HUES6 (cell line): ENCODE measurements at regions not wholly inside any gene's neighbourhood (a gene's known extent, or its start where the extent isn't known, plus 50 kb on each side); places are given as distances from the start of the nearest gene placed in this dataset.

Source experiments
- H3K27ac ChIP-seq: 2 replicates; pipeline ENCODE4 v1.7.0; 2013; ENCODE audit warnings: low read depth, mild to moderate bottlenecking, low read length, inconsistent platforms
- H3K27me3 ChIP-seq: 2 replicates; pipeline ENCODE4 v1.6.1; 2013; ENCODE audit warnings: low read length; ENCODE audit not compliant: control insufficient read depth, insufficient read depth
- H3K36me3 ChIP-seq: 2 replicates; pipeline ENCODE4 v1.6.1; 2013; ENCODE audit warnings: low read length; ENCODE audit not compliant: control insufficient read depth, insufficient read depth
- H3K4me1 ChIP-seq: 2 replicates; pipeline ENCODE4 v1.6.1; 2013; ENCODE audit warnings: low read length; ENCODE audit not compliant: control insufficient read depth, insufficient read depth
- H3K4me3 ChIP-seq: 2 replicates; pipeline ENCODE4 v1.5.1; 2013; ENCODE audit warnings: low read depth, low read length
- H3K9ac ChIP-seq: one replicate; pipeline ENCODE4 v1.6.1; 2013; ENCODE audit warnings: mild to moderate bottlenecking, low read length
- H3K9me3 ChIP-seq: 2 replicates; pipeline ENCODE4 v1.6.1; 2013; ENCODE audit warnings: low read depth, low read length; ENCODE audit not compliant: control insufficient read depth, insufficient read depth

DNA sequence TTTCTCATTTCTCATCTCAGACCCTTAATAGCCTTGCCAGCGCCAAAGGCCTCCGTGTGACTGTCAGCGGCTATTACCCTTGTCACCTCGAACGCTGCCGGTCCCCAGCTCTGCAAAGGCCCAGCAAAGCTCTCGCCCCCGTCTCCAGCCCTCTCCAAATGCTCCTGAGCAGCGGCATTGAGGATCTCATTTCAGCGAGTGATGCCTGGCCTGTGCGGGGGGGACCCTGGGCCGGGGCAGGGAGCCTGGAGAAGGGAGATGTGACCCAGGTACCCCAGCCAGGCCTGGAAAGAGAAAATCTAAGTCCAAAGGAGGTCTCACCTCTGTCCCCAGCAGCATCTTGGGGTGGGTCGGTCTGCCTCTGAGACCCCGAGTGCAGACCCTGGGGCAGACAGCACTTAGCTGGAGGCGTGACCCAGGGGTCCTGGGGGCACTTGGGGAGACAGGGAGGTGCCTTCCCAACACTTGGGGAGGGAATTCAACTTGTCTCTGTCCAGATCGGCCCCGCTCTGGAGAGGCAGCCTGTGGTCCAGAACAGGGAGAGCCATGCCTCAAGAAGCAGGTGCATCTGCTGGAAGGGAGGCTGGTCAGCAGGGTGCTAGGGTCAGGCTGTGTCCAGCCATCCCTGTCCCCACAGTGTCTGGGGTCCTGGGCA, 521.3 kb downstream of the TBC1D22A start:
- H3K27ac ChIP-seq: no peak overlapping the region
- H3K27me3 ChIP-seq: no peaks in the 10 kb centered on the region
- no peak overlapping the region for H3K9ac ChIP-seq
- H3K9me3 ChIP-seq: peaks cover 85% of the 10 kb centered on the region; the same call in 1 of the 2 replicates
- H3K4me3 ChIP-seq: no peak overlapping the region
- no peaks in the 10 kb centered on the region for H3K36me3 ChIP-seq
- H3K4me1 ChIP-seq: no peaks in the 10 kb centered on the region; the same call in 1 of the 2 replicates

- Histone ChIP-seq H3K27ac (no peak overlapping the region), H3K27me3 (no peaks in the 10 kb centered on the region), H3K4me3 (no peak overlapping the region), H3K9me3 (peaks cover 82% of the 10 kb centered on the region; the same call in 1 of the 2 replicates), H3K36me3 (no peaks in the 10 kb centered on the region), H3K4me1 (no peaks in the 10 kb centered on the region; the same call in 1 of the 2 replicates), H3K9ac (no peak overlapping the region)
Measured at GRCh38 chr22:47282851-47283250, 520.4 kb downstream of the TBC1D22A start.

GRCh38 chr22:47282366-47282765, 519.9 kb downstream of the TBC1D22A start:
- peaks cover 82% of the 10 kb centered on the region; the same call in 1 of the 2 replicates for H3K9me3 ChIP-seq
- H3K36me3 ChIP-seq: no peaks in the 10 kb centered on the region
- H3K27me3 ChIP-seq: no peaks in the 10 kb centered on the region
- no peak overlapping the region for H3K27ac ChIP-seq
- H3K4me1 ChIP-seq: no peaks in the 10 kb centered on the region; the same call in 1 of the 2 replicates
- no peak overlapping the region for H3K4me3 ChIP-seq
- H3K9ac ChIP-seq: no peak overlapping the region

DNA sequence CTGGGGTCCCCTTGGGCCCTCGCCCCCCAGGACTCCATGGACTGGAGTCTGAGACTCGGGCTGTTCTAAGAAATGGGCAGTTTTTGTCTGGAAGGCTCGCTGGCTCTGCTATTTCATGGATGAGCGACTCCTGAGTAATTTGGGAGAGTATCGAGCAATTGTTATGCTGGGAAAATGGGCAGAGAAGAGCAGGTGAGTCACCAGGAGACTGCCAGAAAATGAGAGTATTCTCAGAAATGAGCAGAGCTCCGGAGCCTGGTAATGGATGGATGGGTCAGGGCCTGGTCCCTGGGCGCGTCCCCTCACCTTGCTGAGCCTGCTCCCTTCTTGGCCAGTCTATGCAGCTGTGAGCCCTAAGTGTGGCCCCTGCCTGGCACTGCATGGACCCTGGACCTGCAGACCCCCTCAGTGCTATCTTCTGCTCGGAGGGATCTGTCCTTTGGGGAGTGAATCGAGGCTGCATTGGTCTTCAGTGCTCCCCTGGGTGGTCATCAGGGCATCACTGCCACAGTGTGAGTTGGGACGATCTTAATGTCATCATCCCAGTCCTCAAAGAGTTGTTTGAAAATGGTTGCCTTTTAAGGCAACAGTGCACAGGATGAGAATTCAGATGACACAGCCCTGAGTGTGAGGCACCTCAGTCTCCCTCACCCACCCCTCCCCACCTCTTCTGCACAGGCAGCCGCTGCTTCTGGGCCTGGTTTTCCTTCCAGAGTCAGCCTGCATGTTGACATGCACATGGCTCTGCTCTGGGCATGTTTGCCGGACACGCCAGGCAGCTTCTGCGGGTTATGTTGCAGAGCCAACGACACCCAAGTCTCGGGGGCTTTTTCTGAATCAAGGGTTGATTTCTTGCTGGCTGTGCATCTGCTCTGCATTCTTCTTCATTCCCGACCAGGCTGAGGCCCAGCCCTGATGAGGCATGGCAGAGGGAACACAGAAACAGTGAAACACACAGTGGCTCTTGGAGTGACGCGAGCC, 519.0 kb downstream of the TBC1D22A start:
- Histone ChIP-seq H3K36me3 (no peaks in the 10 kb centered on the region), H3K4me3 (no peak overlapping the region), H3K9ac (no peak overlapping the region), H3K4me1 (no peaks in the 10 kb centered on the region; the same call in 1 of the 2 replicates), H3K27me3 (no peaks in the 10 kb centered on the region), H3K27ac (no peak overlapping the region), H3K9me3 (peaks cover 84% of the 10 kb centered on the region; the same call in 1 of the 2 replicates)

DNA sequence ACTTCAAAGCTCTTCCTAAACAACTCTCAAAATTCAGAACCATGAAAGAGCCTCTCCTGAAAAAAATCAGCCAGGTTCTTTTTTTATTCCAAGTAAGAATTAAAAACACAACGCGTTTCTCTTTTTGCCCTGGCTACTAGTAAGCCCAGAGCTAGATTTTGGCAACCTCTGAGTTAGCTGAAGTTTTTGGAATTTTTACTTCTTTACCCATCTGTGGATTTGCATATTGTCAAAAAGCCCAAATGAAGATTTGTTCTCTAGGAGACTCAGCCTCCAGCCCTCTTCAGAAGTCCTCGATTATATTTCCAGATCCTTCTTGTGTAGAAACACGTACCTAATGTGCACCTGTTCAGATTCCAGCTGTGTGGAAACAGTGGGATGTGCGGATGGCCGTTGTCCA, 517.9 kb downstream of the TBC1D22A start:
- Histone ChIP-seq H3K27ac (no peak overlapping the region), H3K9me3 (peaks cover 82% of the 10 kb centered on the region; the same call in 1 of the 2 replicates), H3K4me1 (peaks cover 4% of the 10 kb centered on the region; the same call in 1 of the 2 replicates), H3K27me3 (no peaks in the 10 kb centered on the region), H3K4me3 (no peak overlapping the region), H3K36me3 (no peaks in the 10 kb centered on the region), H3K9ac (no peak overlapping the region)

DNA sequence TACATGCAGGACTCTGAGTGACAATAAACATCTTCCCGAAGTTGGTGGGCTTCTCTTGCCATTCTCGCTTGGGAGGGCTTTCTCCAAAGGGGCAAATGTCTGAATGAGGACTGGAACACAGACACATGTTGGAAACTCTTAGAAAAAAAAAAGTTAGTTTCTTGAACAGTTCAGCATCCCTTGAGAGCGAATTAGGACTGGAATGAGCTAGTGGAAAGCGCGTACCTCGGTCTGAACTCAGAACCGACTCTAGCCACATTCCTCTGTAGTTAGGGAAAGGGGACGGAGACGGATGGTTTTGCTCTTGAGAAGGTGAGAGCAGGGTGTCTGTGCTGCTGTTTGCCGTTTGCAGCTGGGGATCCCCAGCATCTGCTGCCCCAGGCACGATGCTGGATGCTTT, 517.3 kb downstream of the TBC1D22A start:
- Histone ChIP-seq H3K9ac (no peak overlapping the region), H3K4me3 (no peak overlapping the region), H3K27me3 (no peaks in the 10 kb centered on the region; the same call in 1 of the 2 replicates), H3K4me1 (peaks cover 5% of the 10 kb centered on the region; the same call in 1 of the 2 replicates), H3K9me3 (peaks cover 83% of the 10 kb centered on the region; the same call in 1 of the 2 replicates), H3K27ac (no peak overlapping the region), H3K36me3 (no peaks in the 10 kb centered on the region)

DNA sequence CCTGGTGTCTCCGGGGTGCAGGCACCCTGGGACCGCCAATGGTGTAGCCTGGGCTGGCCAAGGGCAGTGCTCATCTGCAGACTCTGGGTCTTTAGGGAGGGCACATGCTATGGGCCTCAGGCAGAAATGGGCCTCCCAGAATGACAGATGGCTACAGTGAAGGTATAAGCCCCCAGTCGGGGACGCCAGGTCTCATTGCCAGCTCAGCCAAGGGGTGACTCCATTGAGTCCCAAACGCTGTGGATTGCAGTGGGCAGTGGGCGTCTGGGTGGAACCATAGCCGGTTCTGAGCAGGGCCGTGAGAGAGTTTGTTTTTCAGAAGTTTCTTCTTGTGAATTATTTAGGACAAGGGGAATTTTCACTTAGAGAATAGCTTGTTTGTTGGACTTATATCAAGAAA, 516.9 kb downstream of the TBC1D22A start:
- no peaks in the 10 kb centered on the region; the same call in 1 of the 2 replicates for H3K27me3 ChIP-seq
- H3K4me3 ChIP-seq: no peak overlapping the region
- peaks cover 5% of the 10 kb centered on the region; the same call in 1 of the 2 replicates for H3K4me1 ChIP-seq
- no peak overlapping the region for H3K9ac ChIP-seq
- no peaks in the 10 kb centered on the region for H3K36me3 ChIP-seq
- no peak overlapping the region for H3K27ac ChIP-seq
- H3K9me3 ChIP-seq: peaks cover 81% of the 10 kb centered on the region; the same call in 1 of the 2 replicates

- Histone ChIP-seq H3K27me3 (no peaks in the 10 kb centered on the region; the same call in 1 of the 2 replicates), H3K36me3 (no peaks in the 10 kb centered on the region), H3K4me1 (peaks cover 5% of the 10 kb centered on the region; the same call in 1 of the 2 replicates), H3K9me3 (peaks cover 79% of the 10 kb centered on the region; the same call in 1 of the 2 replicates), H3K9ac (no peak overlapping the region), H3K27ac (no peak overlapping the region), H3K4me3 (no peak overlapping the region)
Measured at GRCh38 chr22:47278655-47279054, 516.2 kb downstream of the TBC1D22A start.

DNA sequence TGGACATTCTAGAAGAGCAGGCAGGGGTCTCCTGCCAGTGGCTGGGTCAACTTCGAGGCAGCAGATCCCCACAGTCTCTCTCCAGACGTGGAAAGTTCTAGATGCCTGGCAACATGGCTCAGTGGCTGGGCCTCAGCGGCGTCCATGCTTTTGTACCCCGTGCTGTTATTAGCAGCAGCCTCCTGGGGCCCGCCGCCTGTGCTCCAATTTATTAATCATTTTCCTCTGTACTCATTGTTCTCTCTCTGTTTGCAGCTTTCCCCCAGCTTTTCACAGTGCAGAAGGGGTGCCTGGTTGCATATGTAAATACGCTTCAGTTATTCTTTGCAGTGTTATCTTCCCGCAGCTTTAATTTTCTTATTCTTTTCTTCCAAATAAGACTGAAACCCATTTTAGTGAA, 515.1 kb downstream of the TBC1D22A start:
- no peaks in the 10 kb centered on the region; the same call in 1 of the 2 replicates for H3K27me3 ChIP-seq
- H3K4me1 ChIP-seq: peaks cover 5% of the 10 kb centered on the region; the same call in 1 of the 2 replicates
- H3K27ac ChIP-seq: no peak overlapping the region
- no peak overlapping the region for H3K9ac ChIP-seq
- no peaks in the 10 kb centered on the region for H3K36me3 ChIP-seq
- H3K4me3 ChIP-seq: no peak overlapping the region
- peaks cover 77% of the 10 kb centered on the region; the same call in 1 of the 2 replicates for H3K9me3 ChIP-seq

- Histone ChIP-seq H3K4me3 (no peak overlapping the region), H3K4me1 (peaks cover 5% of the 10 kb centered on the region; the same call in 1 of the 2 replicates), H3K9ac (no peak overlapping the region), H3K9me3 (peaks cover 75% of the 10 kb centered on the region; the same call in 1 of the 2 replicates), H3K36me3 (no peaks in the 10 kb centered on the region), H3K27ac (no peak overlapping the region), H3K27me3 (no peaks in the 10 kb centered on the region; the same call in 1 of the 2 replicates)
Measured at GRCh38 chr22:47276991-47277390, 514.5 kb downstream of the TBC1D22A start.
